H9 (cell line): ENCODE measurements at regions not wholly inside any gene's neighbourhood (a gene's known extent, or its start where the extent isn't known, plus 50 kb on each side); places are given as distances from the start of the nearest gene placed in this dataset.
A peak's percentile ranks its signal among the peaks of the same experiment; 100 is the strongest.

Experiments
- DNase-seq: peaks from one replicate; pipeline ENCODE4 v3.0.0-alpha.2; 2017
- H2AFZ ChIP-seq: one replicate; pipeline ENCODE4 v1.6.1; 2013; ENCODE audit warnings: mild to moderate bottlenecking, low read length, control low read depth, moderate library complexity
- H2AK5ac ChIP-seq: 2 replicates; pipeline ENCODE4 v1.6.1; 2013; ENCODE audit warnings: low read length, control low read depth, mixed read lengths; ENCODE audit not compliant: insufficient read length
- H2BK120ac ChIP-seq: one replicate; pipeline ENCODE4 v1.6.1; 2013; ENCODE audit warnings: low read depth, mild to moderate bottlenecking, low read length, control low read depth, inconsistent platforms; ENCODE audit not compliant: poor library complexity, severe bottlenecking
- H2BK12ac ChIP-seq: 2 replicates; pipeline ENCODE4 v1.6.1; 2013; ENCODE audit warnings: low read length, control low read depth, mixed read lengths, low read depth; ENCODE audit not compliant: insufficient read length
- H2BK15ac ChIP-seq: 2 replicates; pipeline ENCODE4 v1.6.1; 2013; ENCODE audit warnings: low read depth, low read length, control low read depth
- H2BK20ac ChIP-seq: one replicate; pipeline ENCODE4 v1.6.1; 2013; ENCODE audit warnings: low read depth, mild to moderate bottlenecking, low read length, control low read depth, inconsistent platforms; ENCODE audit not compliant: poor library complexity, severe bottlenecking
- H2BK5ac ChIP-seq: 2 replicates; pipeline ENCODE4 v1.6.1; 2013; ENCODE audit warnings: low read length, control low read depth, mixed read lengths; ENCODE audit not compliant: insufficient read length
- H3K14ac ChIP-seq: 2 replicates; pipeline ENCODE4 v1.6.1; 2013; ENCODE audit warnings: low read length, control low read depth; ENCODE audit not compliant: insufficient read depth
- H3K18ac ChIP-seq: 2 replicates; pipeline ENCODE4 v1.6.1; 2013; ENCODE audit warnings: low read depth, mild to moderate bottlenecking, mixed read lengths, low read length, control low read depth; ENCODE audit not compliant: insufficient read length
- H3K23ac ChIP-seq: 2 replicates; pipeline ENCODE4 v1.6.1; 2013; ENCODE audit warnings: low read length, control low read depth, mixed read lengths, low read depth; ENCODE audit not compliant: insufficient read length
- H3K23me2 ChIP-seq: 2 replicates; pipeline ENCODE4 v1.6.1; 2013; ENCODE audit warnings: low read depth, mild to moderate bottlenecking, mixed read lengths, low read length, control low read depth; ENCODE audit not compliant: insufficient read length, poor library complexity, severe bottlenecking
- H3K27ac ChIP-seq: 2 replicates; pipeline ENCODE4 v1.5.1; 2013; ENCODE audit warnings: low read length, control low read depth, mixed read lengths, low read depth; ENCODE audit not compliant: insufficient read length
- H3K27me3 ChIP-seq: 2 replicates; pipeline ENCODE4 v1.6.1; 2013; ENCODE audit warnings: low read length, control low read depth, inconsistent platforms; ENCODE audit not compliant: insufficient read depth
- H3K4ac ChIP-seq: 2 replicates; pipeline ENCODE4 v1.6.1; 2013; ENCODE audit warnings: low read depth, mild to moderate bottlenecking, control low read depth, inconsistent platforms, low read length, moderate library complexity
- H3K4me1 ChIP-seq: 2 replicates; pipeline ENCODE4 v1.6.1; 2013; ENCODE audit warnings: low read length, control low read depth, inconsistent platforms; ENCODE audit not compliant: insufficient read depth
- H3K4me2 ChIP-seq: 2 replicates; pipeline ENCODE4 v1.6.1; 2013; ENCODE audit warnings: low read length, control low read depth, mixed read lengths; ENCODE audit not compliant: insufficient read length, insufficient read depth
- H3K56ac ChIP-seq: 2 replicates; pipeline ENCODE4 v1.6.1; 2013; ENCODE audit warnings: low read depth, mild to moderate bottlenecking, mixed read lengths, low read length, control low read depth; ENCODE audit not compliant: insufficient read length
- H3K79me1 ChIP-seq: 2 replicates; pipeline ENCODE4 v1.6.1; 2013; ENCODE audit warnings: low read depth, mild to moderate bottlenecking, moderate library complexity, low read length, control low read depth, inconsistent platforms; ENCODE audit not compliant: insufficient read depth, poor library complexity, severe bottlenecking
- H3K79me2 ChIP-seq: 2 replicates; pipeline ENCODE4 v1.6.1; 2013; ENCODE audit warnings: low read length, control low read depth, inconsistent platforms; ENCODE audit not compliant: insufficient read depth
- H3K9ac ChIP-seq: 2 replicates; pipeline ENCODE4 v1.6.1; 2013; ENCODE audit warnings: low read length, control low read depth, mixed read lengths; ENCODE audit not compliant: insufficient read length; ENCODE audit errors: extremely low read depth
- H3K9me3 ChIP-seq: one replicate; pipeline ENCODE4 v1.6.1; 2013; ENCODE audit warnings: low read depth, low read length, inconsistent platforms; ENCODE audit not compliant: control insufficient read depth
- H3T11ph ChIP-seq: one replicate; pipeline ENCODE4 v1.6.1; 2013; ENCODE audit warnings: mild to moderate bottlenecking, low read length, control low read depth, inconsistent platforms
- H4K20me1 ChIP-seq: one replicate; pipeline ENCODE4 v1.6.1; 2013; ENCODE audit not compliant: control insufficient read depth, insufficient read length, insufficient read depth
- H4K5ac ChIP-seq: 2 replicates; pipeline ENCODE4 v1.6.1; 2013; ENCODE audit warnings: low read depth, mild to moderate bottlenecking, mixed read lengths, low read length, control low read depth; ENCODE audit not compliant: insufficient read length
- H4K8ac ChIP-seq: replicated peaks from 2 replicates; pipeline ENCODE4 v1.6.1; 2013; ENCODE audit warnings: low read length, control low read depth, mixed read lengths, low read depth; ENCODE audit not compliant: insufficient read length
- H4K91ac ChIP-seq: 2 replicates; pipeline ENCODE4 v1.6.1; 2013; ENCODE audit warnings: low read depth, mild to moderate bottlenecking, moderate library complexity, mixed read lengths, low read length, control low read depth; ENCODE audit not compliant: insufficient read length
- H3K27ac Mint-ChIP-seq, 3 experiments: 2 replicates in 2 of 3; 3 replicates in 1 of 3; pipeline ENCODE4 v1.8.0; 2020 to 2021; ENCODE audit warnings: mixed read lengths in 3 of 3, mild to moderate bottlenecking in 1 of 3, moderate library complexity in 1 of 3
- H3K27me3 Mint-ChIP-seq: 2 replicates; pipeline ENCODE4 v1.8.0; 2021; ENCODE audit warnings: low read depth, mild to moderate bottlenecking, moderate library complexity, mixed read lengths
- H3K36me3 Mint-ChIP-seq, 3 experiments: 2 replicates in 2 of 3; 3 replicates in 1 of 3; pipeline ENCODE4 v1.8.0; 2020 to 2021; ENCODE audit warnings: low read depth in 3 of 3, mixed read lengths in 3 of 3; ENCODE audit not compliant: insufficient read depth in 1 of 3
- H3K4me1 Mint-ChIP-seq, 2 experiments: 2 replicates each; pipeline ENCODE4 v1.8.0; 2020; ENCODE audit warnings: mixed read lengths in 2 of 2
- H3K4me3 Mint-ChIP-seq, 2 experiments: 2 replicates in 1 of 2; 3 replicates in 1 of 2; pipeline ENCODE4 v1.8.0; 2020 to 2021; ENCODE audit warnings: mild to moderate bottlenecking in 2 of 2, mixed read lengths in 2 of 2, moderate library complexity in 1 of 2
- H3K9me3 Mint-ChIP-seq, 2 experiments: 2 replicates in 1 of 2; 3 replicates in 1 of 2; pipeline ENCODE4 v1.8.0; 2020; ENCODE audit warnings: mild to moderate bottlenecking in 2 of 2, mixed read lengths in 2 of 2, moderate library complexity in 1 of 2
- WGBS: extraction: QIAGEN DNeasy Blood & Tissue Kit; methylation state at CpG from one replicate; pipeline ENCODE4 v1.1.7; 2013; ENCODE audit warnings: missing lambda C conversion rate, low lambda C conversion rate, mixed read lengths; ENCODE audit not compliant: insufficient read length; ENCODE audit errors: extremely low coverage; 5-methylcytosine and 5-hydroxymethylcytosine counted together
- TF ChIP-seq, protein P1 (sequence below): fragments of 200-600 bp; sonication (generic); conservative IDR thresholded peaks from 3 replicates; pipeline ENCODE4 v1.8.0; 2021; ENCODE audit warnings: antibody characterized with exemption, mild to moderate bottlenecking

- Mint-ChIP-seq H3K36me3 (no peaks in the 10 kb centered on the region), H3K27me3 (peaks cover 2% of the 10 kb centered on the region; the same call in 1 of the 2 replicates), H3K4me1 (peaks cover 7 to 12% of the 10 kb centered on the region in 2 experiments), H3K4me3 (no peak overlapping the region), H3K9me3 (no peaks in the 10 kb centered on the region; a peak in 1 of 5 replicates), H3K27ac (no peak overlapping the region)
- DNase-seq = no peak
- no peak overlapping the region for H4K91ac ChIP-seq
- H3K18ac ChIP-seq = no peak overlapping the region
- H3K23ac ChIP-seq = peak overlapping the region; percentile 24
- no peak overlapping the region for H2BK120ac ChIP-seq
- H3K79me2 ChIP-seq = no peaks in the 10 kb centered on the region
- H3K9ac ChIP-seq = no peak overlapping the region
- peak overlapping the region; percentile 15 for H4K8ac ChIP-seq
- H2BK20ac ChIP-seq = no peak overlapping the region
- no peak overlapping the region for H2AFZ ChIP-seq
- no peak overlapping the region for H2AK5ac ChIP-seq
- H3K4me2 ChIP-seq = no peak overlapping the region
- WGBS = no CpG with 5 or more reads among the region's 15 CpGs
- H3K14ac ChIP-seq = no peak overlapping the region
- H3K9me3 ChIP-seq = no peaks in the 10 kb centered on the region
- no peaks in the 10 kb centered on the region for H3K27me3 ChIP-seq
- peak overlapping the region; percentile 6 for H3K56ac ChIP-seq
- H3T11ph ChIP-seq = no peak overlapping the region
- H3K79me1 ChIP-seq = no peaks in the 10 kb centered on the region
- no peak overlapping the region for H2BK12ac ChIP-seq
- H4K5ac ChIP-seq = no peak overlapping the region
- no peaks in the 10 kb centered on the region for H4K20me1 ChIP-seq
- H2BK5ac ChIP-seq = no peak overlapping the region
- H3K4me1 ChIP-seq = peaks cover 3% of the 10 kb centered on the region; the same call in 1 of the 2 replicates
- no peak overlapping the region for H3K27ac ChIP-seq
- H2BK15ac ChIP-seq = no peak overlapping the region
- TF ChIP-seq, protein P1, sequence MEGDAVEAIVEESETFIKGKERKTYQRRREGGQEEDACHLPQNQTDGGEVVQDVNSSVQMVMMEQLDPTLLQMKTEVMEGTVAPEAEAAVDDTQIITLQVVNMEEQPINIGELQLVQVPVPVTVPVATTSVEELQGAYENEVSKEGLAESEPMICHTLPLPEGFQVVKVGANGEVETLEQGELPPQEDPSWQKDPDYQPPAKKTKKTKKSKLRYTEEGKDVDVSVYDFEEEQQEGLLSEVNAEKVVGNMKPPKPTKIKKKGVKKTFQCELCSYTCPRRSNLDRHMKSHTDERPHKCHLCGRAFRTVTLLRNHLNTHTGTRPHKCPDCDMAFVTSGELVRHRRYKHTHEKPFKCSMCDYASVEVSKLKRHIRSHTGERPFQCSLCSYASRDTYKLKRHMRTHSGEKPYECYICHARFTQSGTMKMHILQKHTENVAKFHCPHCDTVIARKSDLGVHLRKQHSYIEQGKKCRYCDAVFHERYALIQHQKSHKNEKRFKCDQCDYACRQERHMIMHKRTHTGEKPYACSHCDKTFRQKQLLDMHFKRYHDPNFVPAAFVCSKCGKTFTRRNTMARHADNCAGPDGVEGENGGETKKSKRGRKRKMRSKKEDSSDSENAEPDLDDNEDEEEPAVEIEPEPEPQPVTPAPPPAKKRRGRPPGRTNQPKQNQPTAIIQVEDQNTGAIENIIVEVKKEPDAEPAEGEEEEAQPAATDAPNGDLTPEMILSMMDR = no peak
- no peaks in the 10 kb centered on the region for H3K23me2 ChIP-seq
- no peak overlapping the region for H3K4ac ChIP-seq
Measured at GRCh38 chr1:29825274-29825940, 589.1 kb downstream of the PTPRU start.
